GM23338 (cell line): ENCODE measurements at regions not wholly inside any gene's neighbourhood (a gene's known extent, or its start where the extent isn't known, plus 50 kb on each side); places are given as distances from the start of the nearest gene placed in this dataset.

Source experiments
- CREB1 ChIP-seq: fragments of 250-450 bp; sonication (Bioruptor Pico); IDR thresholded peaks from 2 replicates; pipeline ENCODE4 v1.5.0; 2020; ENCODE audit warnings: low read depth, mild to moderate bottlenecking, moderate library complexity
- EZH2 ChIP-seq: fragments of 200-600 bp; sonication (generic); IDR thresholded peaks from one replicate; pipeline ENCODE4 v1.8.0; 2017; ENCODE audit warnings: antibody characterized with exemption, mild to moderate bottlenecking, low read depth; ENCODE audit not compliant: unreplicated experiment
- EZH2phosphoT487 ChIP-seq: fragments of 200-600 bp; sonication (generic); IDR thresholded peaks from one replicate; pipeline ENCODE4 v1.8.1; 2018; ENCODE audit warnings: antibody characterized with exemption; ENCODE audit not compliant: unreplicated experiment
- POLR2AphosphoS5 ChIP-seq: IDR thresholded peaks from 2 replicates; pipeline ENCODE4 v1.6.1; 2016; ENCODE audit warnings: antibody characterized with exemption, low read depth
- REST ChIP-seq: IDR thresholded peaks from one replicate; pipeline ENCODE4 v1.6.1; 2018; ENCODE audit warnings: antibody characterized with exemption; ENCODE audit not compliant: unreplicated experiment
- ZNF114 ChIP-seq: fragments of 250-450 bp; sonication (Bioruptor Pico); IDR thresholded peaks from 2 replicates; pipeline ENCODE4 v1.5.0; 2020; ENCODE audit warnings: mild to moderate bottlenecking, moderate library complexity
- TF ChIP-seq, protein P1 (sequence below), 2 experiments: fragments of 200-600 bp in 1 of 2; sonication (generic) in 1 of 2; conservative IDR thresholded peaks; 2 replicates each; pipeline versions ENCODE4 v1.5.1 to v1.6.1; 2016 to 2017; ENCODE audit warnings: antibody characterized with exemption in 2 of 2, low read depth in 2 of 2, mild to moderate bottlenecking in 2 of 2, moderate library complexity in 1 of 2
- TF ChIP-seq, protein P2 (sequence below): IDR thresholded peaks from 2 replicates; pipeline ENCODE4 v1.6.1; 2016; ENCODE audit warnings: antibody characterized with exemption

DNA sequence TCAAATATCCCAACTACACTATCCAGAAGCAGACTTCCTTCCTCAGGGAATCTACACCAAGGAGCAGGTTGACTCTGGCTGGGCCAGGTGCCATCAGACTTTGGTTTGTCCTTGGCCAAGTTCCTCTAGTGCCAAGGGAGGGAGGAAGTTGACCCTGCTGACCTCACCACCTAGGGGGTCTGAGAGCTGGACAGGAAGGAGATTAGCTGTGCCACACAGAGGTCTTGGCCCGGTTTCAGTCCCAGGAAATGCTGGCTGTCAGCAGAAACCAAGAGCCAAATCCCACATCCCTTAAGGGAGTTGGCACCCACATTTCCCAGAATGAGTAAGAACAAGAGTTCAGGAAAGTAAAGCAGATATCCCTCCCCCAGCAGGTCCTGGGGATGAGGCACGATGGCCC is 178.2 kb downstream of the SALL1 start:
- TF ChIP-seq, protein P1, sequence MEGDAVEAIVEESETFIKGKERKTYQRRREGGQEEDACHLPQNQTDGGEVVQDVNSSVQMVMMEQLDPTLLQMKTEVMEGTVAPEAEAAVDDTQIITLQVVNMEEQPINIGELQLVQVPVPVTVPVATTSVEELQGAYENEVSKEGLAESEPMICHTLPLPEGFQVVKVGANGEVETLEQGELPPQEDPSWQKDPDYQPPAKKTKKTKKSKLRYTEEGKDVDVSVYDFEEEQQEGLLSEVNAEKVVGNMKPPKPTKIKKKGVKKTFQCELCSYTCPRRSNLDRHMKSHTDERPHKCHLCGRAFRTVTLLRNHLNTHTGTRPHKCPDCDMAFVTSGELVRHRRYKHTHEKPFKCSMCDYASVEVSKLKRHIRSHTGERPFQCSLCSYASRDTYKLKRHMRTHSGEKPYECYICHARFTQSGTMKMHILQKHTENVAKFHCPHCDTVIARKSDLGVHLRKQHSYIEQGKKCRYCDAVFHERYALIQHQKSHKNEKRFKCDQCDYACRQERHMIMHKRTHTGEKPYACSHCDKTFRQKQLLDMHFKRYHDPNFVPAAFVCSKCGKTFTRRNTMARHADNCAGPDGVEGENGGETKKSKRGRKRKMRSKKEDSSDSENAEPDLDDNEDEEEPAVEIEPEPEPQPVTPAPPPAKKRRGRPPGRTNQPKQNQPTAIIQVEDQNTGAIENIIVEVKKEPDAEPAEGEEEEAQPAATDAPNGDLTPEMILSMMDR (conservative IDR thresholded peaks at IDR 0.05; ENCODE audit: low read depth in 2 of 2) = no peak
- TF ChIP-seq REST (no peak), EZH2phosphoT487 (no peak), POLR2AphosphoS5 (no peak), EZH2 (no peak), CREB1 (CRISPR knock-in tag) (no peak), ZNF114 (CRISPR knock-in tag) (no peak)
- TF ChIP-seq, protein P2, sequence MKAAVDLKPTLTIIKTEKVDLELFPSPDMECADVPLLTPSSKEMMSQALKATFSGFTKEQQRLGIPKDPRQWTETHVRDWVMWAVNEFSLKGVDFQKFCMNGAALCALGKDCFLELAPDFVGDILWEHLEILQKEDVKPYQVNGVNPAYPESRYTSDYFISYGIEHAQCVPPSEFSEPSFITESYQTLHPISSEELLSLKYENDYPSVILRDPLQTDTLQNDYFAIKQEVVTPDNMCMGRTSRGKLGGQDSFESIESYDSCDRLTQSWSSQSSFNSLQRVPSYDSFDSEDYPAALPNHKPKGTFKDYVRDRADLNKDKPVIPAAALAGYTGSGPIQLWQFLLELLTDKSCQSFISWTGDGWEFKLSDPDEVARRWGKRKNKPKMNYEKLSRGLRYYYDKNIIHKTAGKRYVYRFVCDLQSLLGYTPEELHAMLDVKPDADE = no peak
